ENCODE measurements at regions not wholly inside any gene's neighbourhood (a gene's known extent, or its start where the extent isn't known, plus 50 kb on each side); places are given as distances from the start of the nearest gene placed in this dataset.

DNA sequence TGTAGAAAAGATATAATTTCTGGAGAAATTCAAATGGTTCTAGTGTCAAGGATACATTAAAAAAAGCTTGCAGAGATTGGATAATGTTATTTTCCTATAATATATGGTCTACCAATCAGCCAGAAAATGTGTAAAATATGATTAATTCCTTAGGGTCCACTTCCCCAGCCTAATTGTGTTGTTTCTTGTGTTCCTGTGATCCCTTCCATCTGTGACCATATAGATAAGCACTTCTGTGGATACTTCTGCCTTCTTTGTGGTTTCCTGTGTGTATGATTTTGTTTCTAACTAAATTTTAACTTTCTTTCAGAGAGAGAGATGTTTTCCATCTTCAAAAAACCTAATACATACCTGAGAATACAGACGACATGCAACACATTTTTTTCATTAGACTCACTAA lies 367.1 kb upstream of the PIK3C3 start:
- no peak overlapping the region for H3K27ac ChIP-seq (ENCODE audit: low read length, poor library complexity, severe bottlenecking)
- 51% methylated on average over 1 of the region's 1 CpG for WGBS
- no peak overlapping the region for H3K23ac ChIP-seq (ENCODE audit: low read length in 2 of 2)
- no peak overlapping the region for H2AFZ ChIP-seq (ENCODE audit: low read depth, low read length)
- no peak overlapping the region for H4K8ac ChIP-seq (ENCODE audit: low read length)
- no peak overlapping the region for H2BK12ac ChIP-seq (ENCODE audit: low read length in 2 of 2)
- H3K9ac ChIP-seq (ENCODE audit: low read length): no peak overlapping the region
- no peak overlapping the region for H3K4ac ChIP-seq (ENCODE audit: low read depth in 1 of 2, low read length in 2 of 2)
- H3K9me3 ChIP-seq (ENCODE audit: control insufficient read depth, low read length): no peaks in the 10 kb centered on the region
- no peak overlapping the region for H4K91ac ChIP-seq (ENCODE audit: low read length)
- no peaks in the 10 kb centered on the region for H3K36me3 ChIP-seq (ENCODE audit: control insufficient read depth in 1 of 2, insufficient read depth in 2 of 2, low read depth in 1 of 2, low read length in 2 of 2)
- DNase-seq: no peak
- H3K79me1 ChIP-seq (replicated peaks; ENCODE audit: low read length, poor library complexity, severe bottlenecking): no peaks in the 10 kb centered on the region
- H3K18ac ChIP-seq (ENCODE audit: low read depth in 1 of 2, low read length in 2 of 2): no peak overlapping the region
- H2BK15ac ChIP-seq (ENCODE audit: low read depth, poor library complexity, severe bottlenecking): no peak overlapping the region
- no peak overlapping the region for H2BK120ac ChIP-seq (ENCODE audit: low read depth, low read length)
- no peak overlapping the region for H3K4me3 ChIP-seq (ENCODE audit: insufficient read depth in 1 of 2, low read depth in 1 of 2, low read length in 2 of 2)
- no peaks in the 10 kb centered on the region for H3K4me1 ChIP-seq (ENCODE audit: control insufficient read depth, insufficient read depth, low read depth, low read length)
- H3K4me2 ChIP-seq (ENCODE audit: low read length, poor library complexity, severe bottlenecking): no peak overlapping the region
- H2BK5ac ChIP-seq (ENCODE audit: low read depth, low read length, poor library complexity, severe bottlenecking): no peak overlapping the region
- no peak overlapping the region for H2AK5ac ChIP-seq (ENCODE audit: low read length, severe bottlenecking)
- H3K14ac ChIP-seq (ENCODE audit: low read length in 2 of 2): no peak overlapping the region
- H3K27me3 ChIP-seq (ENCODE audit: control insufficient read depth in 1 of 2, insufficient read depth in 1 of 2, low read length in 2 of 2): no peaks in the 10 kb centered on the region

DNA sequence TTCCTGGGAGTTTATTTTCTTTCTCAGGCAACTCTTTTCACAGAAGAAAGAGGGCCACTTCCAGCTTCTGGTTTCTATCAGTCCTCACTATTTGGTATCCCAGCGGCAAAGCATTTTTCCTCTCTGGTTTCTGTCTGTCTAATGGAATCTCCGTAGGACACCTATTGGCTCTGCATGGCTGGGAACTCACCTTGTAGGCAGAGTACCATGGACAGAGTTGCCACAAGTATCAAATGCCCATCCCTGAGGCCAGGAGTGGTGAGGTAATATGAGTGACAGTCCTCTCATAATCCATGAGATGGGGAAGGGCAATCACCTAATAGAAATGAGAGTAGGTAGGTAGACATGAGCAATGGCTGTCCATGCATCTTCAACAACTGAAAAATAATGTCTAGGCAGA lies 369.5 kb upstream of the PIK3C3 start:
- H3K27me3 ChIP-seq (ENCODE audit: control insufficient read depth in 1 of 2, insufficient read depth in 1 of 2, low read length in 2 of 2): no peaks in the 10 kb centered on the region
- H2BK120ac ChIP-seq (ENCODE audit: low read depth, low read length): no peak overlapping the region
- H3K4me2 ChIP-seq (ENCODE audit: low read length, poor library complexity, severe bottlenecking): no peak overlapping the region
- no peak overlapping the region for H3K4ac ChIP-seq (ENCODE audit: low read depth in 1 of 2, low read length in 2 of 2)
- no peak overlapping the region for H4K8ac ChIP-seq (ENCODE audit: low read length)
- H3K9me3 ChIP-seq (ENCODE audit: control insufficient read depth, low read length): no peaks in the 10 kb centered on the region
- 86% methylated on average over 2 of the region's 2 CpGs for WGBS
- no peaks in the 10 kb centered on the region for H3K79me1 ChIP-seq (replicated peaks; ENCODE audit: low read length, poor library complexity, severe bottlenecking)
- DNase-seq: no peak
- H3K18ac ChIP-seq (ENCODE audit: low read depth in 1 of 2, low read length in 2 of 2): no peak overlapping the region
- no peak overlapping the region for H3K23ac ChIP-seq (ENCODE audit: low read length in 2 of 2)
- no peak overlapping the region for H2BK15ac ChIP-seq (ENCODE audit: low read depth, poor library complexity, severe bottlenecking)
- no peak overlapping the region for H3K9ac ChIP-seq (ENCODE audit: low read length)
- no peak overlapping the region for H2AFZ ChIP-seq (ENCODE audit: low read depth, low read length)
- H3K14ac ChIP-seq (ENCODE audit: low read length in 2 of 2): no peak overlapping the region
- no peak overlapping the region for H2BK12ac ChIP-seq (ENCODE audit: low read length in 2 of 2)
- no peaks in the 10 kb centered on the region for H3K36me3 ChIP-seq (ENCODE audit: control insufficient read depth in 1 of 2, insufficient read depth in 2 of 2, low read depth in 1 of 2, low read length in 2 of 2)
- H4K91ac ChIP-seq (ENCODE audit: low read length): no peak overlapping the region
- no peaks in the 10 kb centered on the region for H3K4me1 ChIP-seq (ENCODE audit: control insufficient read depth, insufficient read depth, low read depth, low read length)
- no peak overlapping the region for H3K4me3 ChIP-seq (ENCODE audit: insufficient read depth in 1 of 2, low read depth in 1 of 2, low read length in 2 of 2)
- no peak overlapping the region for H2BK5ac ChIP-seq (ENCODE audit: low read depth, low read length, poor library complexity, severe bottlenecking)
- H2AK5ac ChIP-seq (ENCODE audit: low read length, severe bottlenecking): no peak overlapping the region
- H3K27ac ChIP-seq (ENCODE audit: low read length, poor library complexity, severe bottlenecking): no peak overlapping the region

DNA sequence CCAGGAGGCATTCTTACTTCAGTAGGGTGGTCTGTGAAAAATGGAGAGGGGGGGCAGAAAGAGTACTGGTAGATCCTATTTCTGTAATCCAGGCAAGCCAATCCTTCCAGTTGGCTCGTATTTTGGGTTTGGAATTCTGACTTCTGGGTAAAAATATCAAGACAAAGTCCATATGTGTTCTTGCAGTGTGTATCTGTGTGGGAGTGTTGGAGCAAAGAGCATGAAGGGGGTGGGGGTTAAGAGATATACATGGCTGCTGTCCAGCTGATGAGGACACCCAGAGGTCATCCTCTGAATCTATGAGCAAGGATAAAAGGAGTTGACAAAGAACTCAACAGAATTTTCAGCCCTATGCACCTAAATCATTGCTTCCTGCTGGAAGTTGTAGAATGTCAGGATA lies 375.8 kb upstream of the PIK3C3 start:
- no peak overlapping the region for H3K27ac ChIP-seq (ENCODE audit: low read length, poor library complexity, severe bottlenecking)
- no peaks in the 10 kb centered on the region for H3K79me1 ChIP-seq (replicated peaks; ENCODE audit: low read length, poor library complexity, severe bottlenecking)
- no peak overlapping the region for H4K91ac ChIP-seq (ENCODE audit: low read length)

DNA sequence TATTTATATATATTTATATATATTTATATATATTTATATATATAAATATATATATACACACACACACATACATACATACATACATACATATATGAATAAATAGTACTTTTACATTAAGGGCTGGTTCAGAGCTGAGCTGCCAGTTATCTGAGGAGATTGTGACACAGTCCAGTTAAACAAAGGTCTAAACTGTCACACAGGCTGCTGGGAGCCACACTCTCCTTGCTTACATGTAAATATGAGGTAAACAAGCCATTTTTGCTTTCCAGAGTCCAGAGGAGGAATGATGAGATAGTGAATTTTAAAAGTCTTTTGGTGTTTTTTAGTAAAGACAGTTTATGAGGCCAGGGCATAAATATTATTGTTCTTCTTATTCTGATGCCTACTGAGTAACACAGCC lies 377.5 kb upstream of the PIK3C3 start:
- Histone ChIP-seq H2BK120ac (ENCODE audit: low read depth, low read length) (no peak overlapping the region), H3K27me3 (ENCODE audit: control insufficient read depth in 1 of 2, insufficient read depth in 1 of 2, low read length in 2 of 2) (no peaks in the 10 kb centered on the region), H3K9ac (ENCODE audit: low read length) (no peak overlapping the region), H3K79me1 (replicated peaks; ENCODE audit: low read length, poor library complexity, severe bottlenecking) (no peaks in the 10 kb centered on the region), H4K91ac (ENCODE audit: low read length) (no peak overlapping the region), H3K4me3 (ENCODE audit: insufficient read depth in 1 of 2, low read depth in 1 of 2, low read length in 2 of 2) (no peak overlapping the region), H2BK12ac (ENCODE audit: low read length in 2 of 2) (no peak overlapping the region), H3K4ac (ENCODE audit: low read depth in 1 of 2, low read length in 2 of 2) (no peak overlapping the region), H4K8ac (ENCODE audit: low read length) (no peak overlapping the region), H3K14ac (ENCODE audit: low read length in 2 of 2) (no peak overlapping the region), H3K36me3 (ENCODE audit: control insufficient read depth in 1 of 2, insufficient read depth in 2 of 2, low read depth in 1 of 2, low read length in 2 of 2) (no peaks in the 10 kb centered on the region), H3K18ac (ENCODE audit: low read depth in 1 of 2, low read length in 2 of 2) (no peak overlapping the region), H2AFZ (ENCODE audit: low read depth, low read length) (no peak overlapping the region), H2BK5ac (ENCODE audit: low read depth, low read length, poor library complexity, severe bottlenecking) (no peak overlapping the region), H3K27ac (ENCODE audit: low read length, poor library complexity, severe bottlenecking) (no peak overlapping the region), H3K23ac (ENCODE audit: low read length in 2 of 2) (no peak overlapping the region), H2AK5ac (ENCODE audit: low read length, severe bottlenecking) (no peak overlapping the region), H3K9me3 (ENCODE audit: control insufficient read depth, low read length) (no peaks in the 10 kb centered on the region), H2BK15ac (ENCODE audit: low read depth, poor library complexity, severe bottlenecking) (no peak overlapping the region), H3K4me1 (ENCODE audit: control insufficient read depth, insufficient read depth, low read depth, low read length) (no peaks in the 10 kb centered on the region), H3K4me2 (ENCODE audit: low read length, poor library complexity, severe bottlenecking) (no peak overlapping the region)
- no peak for DNase-seq

More for the DNA sequence above, 375.8 kb upstream of the PIK3C3 start:
- Histone ChIP-seq H3K4me1 (ENCODE audit: control insufficient read depth, insufficient read depth, low read depth, low read length) (no peaks in the 10 kb centered on the region), H2BK12ac (ENCODE audit: low read length in 2 of 2) (no peak overlapping the region), H3K36me3 (ENCODE audit: control insufficient read depth in 1 of 2, insufficient read depth in 2 of 2, low read depth in 1 of 2, low read length in 2 of 2) (no peaks in the 10 kb centered on the region), H2AK5ac (ENCODE audit: low read length, severe bottlenecking) (no peak overlapping the region), H2AFZ (ENCODE audit: low read depth, low read length) (no peak overlapping the region), H3K4ac (ENCODE audit: low read depth in 1 of 2, low read length in 2 of 2) (no peak overlapping the region), H4K8ac (ENCODE audit: low read length) (no peak overlapping the region), H3K9me3 (ENCODE audit: control insufficient read depth, low read length) (no peaks in the 10 kb centered on the region), H3K14ac (ENCODE audit: low read length in 2 of 2) (no peak overlapping the region), H2BK120ac (ENCODE audit: low read depth, low read length) (no peak overlapping the region), H3K9ac (ENCODE audit: low read length) (no peak overlapping the region), H2BK5ac (ENCODE audit: low read depth, low read length, poor library complexity, severe bottlenecking) (no peak overlapping the region), H3K27me3 (ENCODE audit: control insufficient read depth in 1 of 2, insufficient read depth in 1 of 2, low read length in 2 of 2) (no peaks in the 10 kb centered on the region), H3K18ac (ENCODE audit: low read depth in 1 of 2, low read length in 2 of 2) (no peak overlapping the region), H2BK15ac (ENCODE audit: low read depth, poor library complexity, severe bottlenecking) (no peak overlapping the region), H3K23ac (ENCODE audit: low read length in 2 of 2) (no peak overlapping the region), H3K4me2 (ENCODE audit: low read length, poor library complexity, severe bottlenecking) (no peak overlapping the region), H3K4me3 (ENCODE audit: insufficient read depth in 1 of 2, low read depth in 1 of 2, low read length in 2 of 2) (no peak overlapping the region)
- DNase-seq: no peak
- WGBS: 61% methylated on average over 1 of the region's 1 CpG
